A673 (cell line): ENCODE measurements at regions not wholly inside any gene's neighbourhood (a gene's known extent, or its start where the extent isn't known, plus 50 kb on each side); places are given as distances from the start of the nearest gene placed in this dataset.

ENCODE experiments used
- BruUV-seq: library from RNA; stranded (reverse); fragments of 400-500 nt; replicated peaks from 2 replicates; lab custom pipeline; 2021; lab: Mats Ljungman, UMichigan
- CTCF ChIA-PET: fragments of 300-600 bp; sonication (Branson Sonifier 250); formaldehyde crosslinking; loops from one replicate; lab custom pipeline; 2022; ENCODE audit warnings: antibody characterized with exemption; lab: Charles Lee
- POLR2A ChIA-PET: fragments of 300-600 bp; sonication (Branson Sonifier 250); formaldehyde crosslinking; loops from one replicate; lab custom pipeline; 2022; ENCODE audit warnings: antibody characterized with exemption; ENCODE audit not compliant: low non-redundant PET; lab: Charles Lee
- DNase-seq: peaks from one replicate; pipeline ENCODE4 v3.0.0-alpha.2; 2015; ENCODE audit warnings: low spot score
- H3K27ac ChIP-seq: fragments of 200-600 bp; sonication (generic); 2 replicates; pipeline ENCODE4 v1.5.1; 2016; ENCODE audit warnings: mixed run types, low read depth, mild to moderate bottlenecking, mixed read lengths, antibody characterized with exemption, low read length; ENCODE audit not compliant: poor library complexity, severe bottlenecking
- H3K27me3 ChIP-seq: fragments of 200-600 bp; sonication (generic); replicated peaks from 2 replicates; pipeline ENCODE4 v1.6.1; 2017; ENCODE audit warnings: mixed run types, low read depth, mild to moderate bottlenecking, mixed read lengths, antibody characterized with exemption, low read length; ENCODE audit not compliant: insufficient read depth, poor library complexity
- H3K36me3 ChIP-seq: fragments of 200-600 bp; sonication (generic); 2 replicates; pipeline ENCODE4 v1.6.1; 2016; ENCODE audit warnings: mixed run types, mild to moderate bottlenecking, mixed read lengths, antibody characterized with exemption, low read length; ENCODE audit not compliant: insufficient read depth, poor library complexity, severe bottlenecking
- H3K4me1 ChIP-seq: fragments of 200-600 bp; sonication (generic); 2 replicates; pipeline ENCODE4 v1.6.1; 2017; ENCODE audit warnings: mixed run types, mild to moderate bottlenecking, mixed read lengths, antibody characterized with exemption, low read length; ENCODE audit not compliant: insufficient read depth, poor library complexity, severe bottlenecking
- H3K4me3 ChIP-seq: fragments of 200-600 bp; sonication (generic); 2 replicates; pipeline ENCODE4 v1.5.1; 2016; ENCODE audit warnings: low read depth, mixed run types, mild to moderate bottlenecking, mixed read lengths, low read length; ENCODE audit not compliant: poor library complexity, severe bottlenecking
- H3K9me3 ChIP-seq: fragments of 200-600 bp; sonication (generic); 2 replicates; pipeline ENCODE4 v1.6.1; 2016; ENCODE audit warnings: mixed run types, low read depth, mild to moderate bottlenecking, mixed read lengths, antibody characterized with exemption, low read length; ENCODE audit not compliant: poor library complexity, severe bottlenecking
- CTCF ChIP-seq: fragments of 300-800, 200-600 bp; sonication (generic); conservative IDR thresholded peaks from 2 replicates; pipeline ENCODE4 v1.5.1; 2017; ENCODE audit warnings: low read depth, mild to moderate bottlenecking, antibody characterized with exemption, low read length, moderate library complexity, mixed read lengths
- EZH2 ChIP-seq: fragments of 200-600 bp; sonication (generic); IDR thresholded peaks from 2 replicates; pipeline ENCODE4 v1.6.1; 2017; ENCODE audit warnings: borderline replicate concordance, low read depth, mild to moderate bottlenecking, mixed read lengths, antibody characterized with exemption, low read length; ENCODE audit not compliant: poor library complexity, severe bottlenecking
- intact Hi-C: fragments of 100-400 bp; cut with micrococcal nuclease; formaldehyde crosslinking; loops from one replicate; pipeline ENCODE4 v1.10.0; 2022; ENCODE audit not compliant: unreplicated experiment

- Histone ChIP-seq H3K36me3 (no peaks in the 10 kb centered on the region), H3K27ac (no peak overlapping the region), H3K4me1 (no peaks in the 10 kb centered on the region), H3K27me3 (no peaks in the 10 kb centered on the region), H3K9me3 (no peaks in the 10 kb centered on the region), H3K4me3 (no peak overlapping the region)
- TF ChIP-seq CTCF = no peak
- TF ChIP-seq EZH2 = no peak
- no TSS peak for BruUV-seq
- intact Hi-C loops = no loop called here
- no peak for DNase-seq
- ChIA-PET CTCF (no interaction called here), POLR2A (no interaction called here)
These were observed 385.2 kb downstream of the TNS3 start for GRCh38 chr7:47196737-47197136.

- H3K4me1 ChIP-seq = no peaks in the 10 kb centered on the region
- intact Hi-C loops = no loop called here
These were observed 385.7 kb downstream of the TNS3 start for GRCh38 chr7:47196106-47196645.

GRCh38 chr7:47195641-47196040 lies 386.3 kb downstream of the TNS3 start:
- BruUV-seq = no TSS peak
- no peak for DNase-seq
- Histone ChIP-seq H3K4me1 (no peaks in the 10 kb centered on the region), H3K27me3 (peaks cover 4% of the 10 kb centered on the region), H3K27ac (no peak overlapping the region), H3K36me3 (no peaks in the 10 kb centered on the region), H3K9me3 (no peaks in the 10 kb centered on the region), H3K4me3 (no peak overlapping the region)
- intact Hi-C loops = no loop called here
- POLR2A ChIA-PET = no interaction called here
- TF ChIP-seq CTCF (0 out of 2 replicates have a peak, but pooled peaks have one; percentile 29), EZH2 (no peak)
- CTCF ChIA-PET = no interaction called here

More at GRCh38 chr7:47196106-47196645, 385.7 kb downstream of the TNS3 start:
- H3K36me3 ChIP-seq = no peaks in the 10 kb centered on the region
- DNase-seq = no peak
- H3K4me3 ChIP-seq = no peak overlapping the region
- no peaks in the 10 kb centered on the region for H3K27me3 ChIP-seq
- POLR2A ChIA-PET = no interaction called here
- no peak overlapping the region for H3K27ac ChIP-seq
- H3K9me3 ChIP-seq = no peaks in the 10 kb centered on the region
- BruUV-seq = no TSS peak
- CTCF ChIA-PET = no interaction called here
- no peak for TF ChIP-seq CTCF
